ENCODE measurements at regions not wholly inside any gene's neighbourhood (a gene's known extent, or its start where the extent isn't known, plus 50 kb on each side); places are given as distances from the start of the nearest gene placed in this dataset.

DNA sequence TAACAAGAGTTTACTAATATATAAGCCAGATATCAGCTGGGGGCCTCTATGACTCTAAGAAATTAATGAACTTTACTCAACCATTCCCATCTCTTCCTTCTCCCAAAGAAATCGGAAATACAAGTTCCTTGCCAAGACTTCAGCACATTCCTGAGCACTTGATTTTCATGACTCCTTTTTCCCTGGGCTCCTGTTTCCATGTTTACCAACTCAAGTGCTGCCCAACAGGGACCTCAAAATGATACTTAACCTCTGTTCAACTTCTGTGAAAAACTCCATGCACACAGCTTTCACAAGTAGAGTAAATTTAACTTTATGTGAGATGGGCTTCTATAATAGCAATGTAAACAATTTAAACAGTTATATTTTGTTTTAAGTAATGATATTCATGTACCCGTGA, 315.8 kb upstream of the CDIN1 start:
- TF ChIP-seq, protein P1, sequence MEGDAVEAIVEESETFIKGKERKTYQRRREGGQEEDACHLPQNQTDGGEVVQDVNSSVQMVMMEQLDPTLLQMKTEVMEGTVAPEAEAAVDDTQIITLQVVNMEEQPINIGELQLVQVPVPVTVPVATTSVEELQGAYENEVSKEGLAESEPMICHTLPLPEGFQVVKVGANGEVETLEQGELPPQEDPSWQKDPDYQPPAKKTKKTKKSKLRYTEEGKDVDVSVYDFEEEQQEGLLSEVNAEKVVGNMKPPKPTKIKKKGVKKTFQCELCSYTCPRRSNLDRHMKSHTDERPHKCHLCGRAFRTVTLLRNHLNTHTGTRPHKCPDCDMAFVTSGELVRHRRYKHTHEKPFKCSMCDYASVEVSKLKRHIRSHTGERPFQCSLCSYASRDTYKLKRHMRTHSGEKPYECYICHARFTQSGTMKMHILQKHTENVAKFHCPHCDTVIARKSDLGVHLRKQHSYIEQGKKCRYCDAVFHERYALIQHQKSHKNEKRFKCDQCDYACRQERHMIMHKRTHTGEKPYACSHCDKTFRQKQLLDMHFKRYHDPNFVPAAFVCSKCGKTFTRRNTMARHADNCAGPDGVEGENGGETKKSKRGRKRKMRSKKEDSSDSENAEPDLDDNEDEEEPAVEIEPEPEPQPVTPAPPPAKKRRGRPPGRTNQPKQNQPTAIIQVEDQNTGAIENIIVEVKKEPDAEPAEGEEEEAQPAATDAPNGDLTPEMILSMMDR (conservative IDR thresholded peaks at IDR 0.05; ENCODE audit: low read length) = no peak
- no peak for DNase-seq (ENCODE audit: low read depth)
- no peak overlapping the region for H3K4me3 ChIP-seq (ENCODE audit: low read length)

DNA sequence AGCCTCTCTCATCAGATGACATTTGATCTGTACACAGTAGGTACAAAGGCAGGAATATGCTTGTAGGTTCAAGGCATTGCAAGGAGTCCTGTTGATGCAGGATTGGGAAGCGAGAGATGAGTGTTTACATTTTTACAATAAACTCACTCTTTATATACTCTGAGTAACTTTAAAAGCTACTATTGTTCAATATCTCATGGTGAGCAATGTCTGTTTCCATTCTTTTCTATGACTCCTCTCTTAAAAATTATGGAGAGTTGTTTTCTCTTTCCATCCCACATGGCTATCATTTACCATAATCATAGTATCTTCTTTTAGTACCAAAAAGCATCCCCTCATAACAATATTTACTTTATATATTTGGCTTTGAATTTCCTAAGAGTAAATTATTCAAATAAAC, 314.0 kb upstream of the CDIN1 start:
- DNase-seq (ENCODE audit: low read depth) = no peak
- TF ChIP-seq, protein P1 (conservative IDR thresholded peaks at IDR 0.05; ENCODE audit: low read length) = no peak
- no peak overlapping the region for H3K4me3 ChIP-seq (ENCODE audit: low read length)

DNA sequence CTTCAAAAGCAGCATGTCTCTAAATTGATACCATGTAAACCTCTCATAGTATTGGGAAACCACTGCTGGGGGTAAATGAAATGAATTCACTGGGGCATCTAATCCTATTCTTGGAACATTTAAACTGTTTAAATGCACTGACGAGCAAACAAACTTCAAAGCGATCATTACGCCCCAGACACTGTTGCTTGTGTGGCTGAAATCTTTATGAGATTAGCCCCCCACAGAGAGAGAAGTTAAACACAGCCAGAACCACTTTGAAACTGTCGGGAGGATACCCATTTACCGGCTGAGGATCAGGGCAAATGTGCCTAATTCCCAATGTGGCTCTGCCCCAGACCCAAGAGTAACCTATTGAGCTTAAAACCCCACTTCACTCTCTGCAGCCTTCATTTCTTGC, 308.4 kb upstream of the CDIN1 start:
- no peak for DNase-seq (ENCODE audit: low read depth)
- TF ChIP-seq, protein P1 (conservative IDR thresholded peaks at IDR 0.05; ENCODE audit: low read length) = no peak
- no peak overlapping the region for H3K4me3 ChIP-seq (ENCODE audit: low read length)

DNA sequence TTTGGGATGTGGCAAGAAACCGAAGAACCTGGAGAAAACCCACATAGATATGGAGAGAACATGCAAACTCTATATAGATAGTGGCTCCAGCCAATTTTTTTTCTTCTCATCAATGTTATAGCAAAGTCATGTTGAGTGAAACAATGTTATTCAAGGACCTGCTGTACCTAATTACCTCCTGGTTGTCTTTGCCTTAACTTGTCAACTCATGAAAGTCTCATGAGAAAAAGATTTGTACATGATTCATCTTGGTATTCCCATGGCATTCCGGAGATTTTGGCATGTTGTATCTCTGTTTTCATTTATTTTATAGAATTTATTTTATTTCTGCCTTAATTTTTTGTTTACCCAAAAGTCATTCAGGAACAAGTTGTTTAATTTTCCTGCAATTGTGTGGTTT, 303.8 kb upstream of the CDIN1 start:
- no peak for DNase-seq (ENCODE audit: low read depth)
- TF ChIP-seq, protein P1 (conservative IDR thresholded peaks at IDR 0.05; ENCODE audit: low read length) = no peak
- H3K4me3 ChIP-seq (ENCODE audit: low read length) = no peak overlapping the region

DNA sequence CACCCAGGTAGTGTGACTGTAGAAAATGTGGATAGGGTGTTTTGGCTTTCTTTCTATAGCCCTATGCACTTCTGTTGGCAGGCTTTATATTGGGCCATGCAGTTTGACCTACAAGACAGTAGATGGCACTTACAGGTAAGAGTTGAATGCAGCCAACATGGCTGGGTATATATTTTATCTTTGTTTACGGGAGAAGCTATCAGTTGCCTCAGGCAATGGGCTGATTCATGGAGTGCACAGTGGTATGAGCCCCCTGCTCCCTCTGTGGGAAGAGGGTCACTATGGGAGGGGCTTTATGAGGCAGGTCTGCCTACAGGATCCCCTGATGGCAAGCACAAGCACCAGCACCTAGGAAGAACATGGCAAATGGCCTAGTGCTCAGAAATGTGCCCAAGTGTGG, 301.2 kb upstream of the CDIN1 start:
- no peak overlapping the region for H3K4me3 ChIP-seq (ENCODE audit: low read length)
- TF ChIP-seq, protein P1 (conservative IDR thresholded peaks at IDR 0.05; ENCODE audit: low read length) = 0 out of 2 replicates have a peak, but pooled peaks have one; percentile 5
- no peak for DNase-seq (ENCODE audit: low read depth)

DNA sequence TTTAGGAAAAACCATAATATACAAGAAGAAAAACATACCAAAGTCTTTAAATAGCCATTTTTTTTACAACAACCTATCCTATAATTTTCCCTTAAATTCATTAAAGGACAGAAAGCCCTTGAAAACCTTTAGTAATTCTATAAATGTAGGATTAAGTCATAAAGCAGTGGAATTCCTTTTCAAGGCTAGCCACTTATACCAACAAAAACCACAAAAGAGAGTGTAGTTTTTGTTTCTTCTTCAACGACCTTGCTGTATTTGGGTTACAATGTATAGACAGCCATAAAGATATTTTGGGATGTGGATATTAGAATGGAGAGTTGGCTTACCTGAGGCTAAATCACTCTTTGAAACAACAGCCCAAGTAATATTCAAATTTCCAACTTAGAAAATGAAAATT, 296.6 kb upstream of the CDIN1 start:
- no peak overlapping the region for H3K4me3 ChIP-seq (ENCODE audit: low read length)
- TF ChIP-seq, protein P1 (conservative IDR thresholded peaks at IDR 0.05; ENCODE audit: low read length) = no peak
- no peak for DNase-seq (ENCODE audit: low read depth)

DNA sequence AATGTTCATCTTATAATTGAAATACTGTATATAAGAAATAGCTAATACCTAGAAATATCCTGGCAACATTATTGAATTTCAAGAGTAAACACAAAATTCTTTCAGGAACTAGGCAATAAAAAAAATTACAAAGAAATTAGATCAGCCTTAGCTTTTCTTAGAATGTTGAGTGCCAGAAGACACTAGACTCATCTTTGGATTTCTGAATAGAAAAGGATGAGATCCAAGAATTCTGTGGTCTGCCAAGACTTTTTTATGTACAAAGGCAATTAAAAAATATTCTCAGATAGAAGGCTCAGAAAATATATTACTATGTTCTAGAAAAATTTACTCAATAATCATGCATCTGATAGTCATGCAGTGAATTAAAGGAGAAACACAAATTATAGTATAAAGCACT, 294.5 kb upstream of the CDIN1 start:
- TF ChIP-seq, protein P1 (conservative IDR thresholded peaks at IDR 0.05; ENCODE audit: low read length) = no peak
- no peak overlapping the region for H3K4me3 ChIP-seq (ENCODE audit: low read length)
- DNase-seq (ENCODE audit: low read depth) = peak; percentile 53

Measured in AG10803 (cell line).